ENCODE measurements at regions not wholly inside any gene's neighbourhood (a gene's known extent, or its start where the extent isn't known, plus 50 kb on each side); places are given as distances from the start of the nearest gene placed in this dataset.
"Not testable (repeated sequence)": the region's sequence is repeated elsewhere in the genome, so short reads cannot be mapped to it uniquely, and the experiment has no call there.

DNA sequence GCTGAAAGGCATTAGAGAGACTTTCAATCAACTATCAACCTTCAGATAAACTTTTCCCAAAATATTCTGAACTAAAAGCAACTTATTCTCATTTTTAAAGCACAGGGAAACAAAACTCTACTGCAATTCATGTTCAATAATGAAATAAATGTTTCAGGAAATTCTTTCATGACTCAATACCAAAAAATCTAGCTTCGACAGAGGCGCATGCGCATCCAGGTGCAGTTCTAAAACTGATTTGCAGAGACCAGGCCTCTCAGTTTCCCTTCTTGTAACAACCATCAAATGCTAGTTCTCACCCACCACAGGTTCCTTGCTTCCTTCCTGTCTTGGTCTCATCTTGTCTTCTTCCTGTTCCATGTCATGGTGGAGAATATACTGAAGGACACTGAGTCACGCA lies 55.3 kb upstream of the NRBF2 start:
- no peak for DNase-seq (ENCODE audit: low spot score)

- DNase-seq (ENCODE audit: low spot score) = no peak
Measured at GRCh38 chr10:63072951-63073350, 60.2 kb upstream of the NRBF2 start.

- no peak for DNase-seq (ENCODE audit: low spot score)
Measured at GRCh38 chr10:63071145-63071544, 62.0 kb upstream of the NRBF2 start.

- DNase-seq (ENCODE audit: low spot score) = no peak
Measured at GRCh38 chr10:63069318-63069717, 63.8 kb upstream of the NRBF2 start.

GRCh38 chr10:63068246-63068645 lies 64.9 kb upstream of the NRBF2 start:
- no peak for DNase-seq (ENCODE audit: low spot score)

DNA sequence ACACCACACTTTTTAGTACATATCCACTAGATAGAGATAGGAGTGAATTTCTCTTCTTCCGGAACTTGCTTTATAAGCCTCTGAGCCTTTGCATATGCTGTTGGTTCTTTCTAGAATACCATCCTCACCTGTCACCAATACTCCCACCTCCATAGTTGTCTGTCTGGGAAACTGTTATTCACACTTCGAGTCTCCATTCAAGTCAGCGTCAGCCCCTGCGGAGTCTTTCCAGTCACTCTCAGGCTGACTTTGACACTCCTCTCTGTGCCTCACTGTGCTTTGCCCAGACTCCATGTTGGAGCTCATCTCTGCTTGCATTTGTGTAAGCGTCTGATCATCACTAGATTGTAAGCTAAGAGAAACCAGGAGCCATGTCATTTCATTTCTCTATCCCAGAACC lies 66.5 kb upstream of the NRBF2 start:
- no peak for DNase-seq (ENCODE audit: low spot score)

- no peak for DNase-seq (ENCODE audit: low spot score)
Measured at GRCh38 chr10:63064706-63065105, 68.4 kb upstream of the NRBF2 start.

DNA sequence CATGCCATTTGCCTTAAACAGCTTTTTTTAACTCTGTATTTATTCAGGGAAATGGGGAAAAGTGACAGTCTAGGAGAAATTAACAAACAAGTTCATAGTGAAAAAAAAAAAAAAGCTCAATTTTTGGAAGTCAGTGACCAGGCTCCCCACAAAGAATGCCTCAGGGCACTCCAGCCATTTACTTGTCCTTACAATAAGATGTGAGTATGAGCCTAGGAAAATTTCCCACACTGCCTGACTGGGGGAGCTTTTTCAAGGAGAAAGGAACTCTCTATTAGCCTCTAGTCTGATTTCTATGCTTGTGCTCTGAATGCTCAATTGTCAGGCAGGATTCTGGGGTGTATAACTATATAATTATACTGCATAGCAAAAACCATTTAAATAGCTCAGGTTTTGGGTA lies 74.9 kb upstream of the NRBF2 start:
- no peak for DNase-seq (ENCODE audit: low spot score)

DNA sequence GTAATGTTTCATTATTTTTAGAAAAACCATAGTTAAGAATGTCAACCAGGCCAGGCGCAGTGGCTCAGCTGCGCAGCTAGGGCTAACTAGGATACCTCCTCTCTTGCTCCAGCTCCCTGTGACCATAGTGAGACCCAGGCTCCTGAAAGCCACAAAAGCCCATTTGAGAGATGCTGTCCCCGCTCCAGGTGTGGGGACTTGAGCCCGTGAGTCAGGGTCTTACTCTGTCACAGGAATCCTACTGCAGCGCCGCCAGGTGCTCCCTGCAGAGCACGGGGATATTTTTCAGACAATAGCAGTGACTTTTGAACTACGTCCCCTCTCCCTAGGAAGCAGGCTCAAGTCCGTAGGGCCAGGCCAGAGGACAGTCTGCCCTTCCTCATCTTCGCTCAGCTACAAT lies 75.6 kb upstream of the NRBF2 start:
- no peak for DNase-seq (ENCODE audit: low spot score)

DNA sequence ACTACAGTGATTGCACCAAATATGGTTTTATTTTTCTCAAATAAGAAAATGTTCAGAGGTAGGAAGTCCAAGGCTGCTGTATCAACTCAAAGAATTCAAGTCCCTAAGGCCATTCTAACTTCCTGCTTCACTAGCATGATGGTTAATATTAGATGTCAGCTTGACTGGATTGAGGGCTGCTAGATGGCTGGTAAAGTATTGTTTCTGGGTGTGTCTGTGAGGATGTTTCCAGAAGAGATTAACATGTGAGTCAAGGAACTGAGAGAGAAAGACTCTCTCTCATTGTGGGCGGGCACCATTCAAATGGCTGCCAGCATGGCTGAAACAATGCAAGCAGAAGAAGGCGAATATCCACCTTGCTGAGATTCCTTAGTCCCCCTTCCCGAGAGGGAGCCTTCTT lies 77.4 kb upstream of the NRBF2 start:
- no peak for DNase-seq (ENCODE audit: low spot score)

DNA sequence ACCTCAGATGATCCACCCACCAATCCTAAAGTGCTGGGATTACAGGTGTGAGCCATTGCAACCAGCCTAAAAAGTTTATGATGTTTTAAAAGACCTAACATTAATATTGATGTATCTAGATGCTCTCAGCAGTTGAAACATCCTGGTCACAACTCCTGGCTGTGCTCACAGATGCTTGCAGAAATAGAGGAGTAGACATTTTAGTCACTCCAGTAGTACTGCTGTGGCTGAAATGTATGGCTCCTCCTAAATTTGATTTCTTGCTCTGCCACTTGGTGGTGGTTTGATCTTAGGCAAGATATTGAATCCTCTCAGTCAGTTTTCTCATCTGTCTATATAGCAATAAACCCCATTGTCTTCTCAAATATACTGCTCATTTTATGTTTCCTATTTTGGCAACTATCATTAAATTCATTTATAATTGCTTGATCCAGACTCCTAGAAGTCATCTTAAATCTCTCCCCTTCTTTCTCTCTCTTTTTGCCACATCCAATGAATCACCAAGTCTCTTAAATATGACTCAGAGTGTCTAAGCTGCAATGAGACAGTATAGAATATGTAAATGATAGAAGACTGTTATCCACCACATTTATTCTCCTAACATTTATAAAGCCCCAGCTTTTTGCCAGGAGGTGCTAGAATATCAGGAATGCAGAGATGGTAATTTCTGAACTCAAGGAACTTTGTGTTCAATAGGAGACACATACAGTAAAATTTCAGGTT lies 78.1 kb upstream of the NRBF2 start:
- no peak for DNase-seq (ENCODE audit: low spot score)

DNA sequence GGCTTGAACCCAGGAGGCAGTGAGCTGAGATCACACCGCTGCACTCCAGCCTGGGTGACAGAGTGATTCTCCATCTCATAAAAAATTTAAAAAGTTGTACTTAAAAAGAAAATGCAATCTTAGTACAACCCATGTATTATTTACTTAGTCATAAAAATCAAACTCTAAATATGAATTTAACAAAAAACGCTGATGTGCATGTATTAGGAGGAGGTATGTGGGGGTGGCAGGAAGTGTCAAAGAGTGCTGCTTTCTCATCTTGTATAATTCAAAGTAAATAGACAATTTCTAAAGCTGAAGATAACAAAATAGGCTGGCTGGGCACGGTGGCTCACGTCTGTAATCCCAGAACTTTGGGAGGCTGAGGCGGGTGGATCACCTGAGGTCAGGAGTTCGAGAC lies 81.0 kb upstream of the NRBF2 start:
- no peak for DNase-seq (ENCODE audit: low spot score)

DNA sequence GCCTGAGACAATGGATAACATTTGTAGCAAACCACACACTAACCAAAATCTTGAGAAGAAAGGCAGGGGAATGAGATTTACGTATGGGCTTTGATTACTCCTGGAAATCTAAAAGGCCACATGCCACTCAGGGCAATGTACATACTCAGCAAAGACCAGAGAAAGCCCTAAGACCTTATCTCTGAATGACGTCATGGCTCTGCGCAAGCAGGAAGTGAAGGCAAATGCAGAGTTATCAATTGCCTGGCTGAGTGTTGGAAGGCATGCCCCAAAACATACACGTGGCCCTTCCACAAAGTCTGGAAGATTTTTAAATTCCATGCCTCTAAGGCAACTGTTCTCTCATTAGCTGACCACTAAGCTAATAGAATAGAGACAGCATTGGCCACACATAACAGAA lies 90.9 kb upstream of the NRBF2 start:
- no peak for DNase-seq (ENCODE audit: low spot score)

- not testable (repeated sequence) for DNase-seq (ENCODE audit: low spot score)
Measured at GRCh38 chr10:63033616-63034185, 99.4 kb upstream of the NRBF2 start.

DNA sequence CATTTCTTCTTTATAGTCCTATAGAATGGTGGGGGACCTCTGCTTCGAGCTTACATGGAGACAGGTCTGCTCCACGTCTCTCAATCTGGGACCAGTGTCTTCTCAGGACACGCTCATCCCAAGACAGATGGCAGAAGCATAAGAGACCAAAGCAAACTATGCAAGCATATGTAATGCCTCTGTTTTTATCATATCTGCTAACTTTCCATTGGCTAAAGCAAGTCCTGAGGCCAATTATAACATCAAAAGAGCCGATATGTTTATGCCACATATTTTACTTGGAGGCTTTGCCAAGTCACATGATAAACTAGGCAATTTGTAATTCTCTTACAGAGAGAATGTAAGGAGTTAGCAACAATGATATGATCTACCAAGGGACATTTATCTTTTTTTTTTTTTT lies 102.6 kb upstream of the NRBF2 start:
- no peak for DNase-seq (ENCODE audit: low spot score)

DNA sequence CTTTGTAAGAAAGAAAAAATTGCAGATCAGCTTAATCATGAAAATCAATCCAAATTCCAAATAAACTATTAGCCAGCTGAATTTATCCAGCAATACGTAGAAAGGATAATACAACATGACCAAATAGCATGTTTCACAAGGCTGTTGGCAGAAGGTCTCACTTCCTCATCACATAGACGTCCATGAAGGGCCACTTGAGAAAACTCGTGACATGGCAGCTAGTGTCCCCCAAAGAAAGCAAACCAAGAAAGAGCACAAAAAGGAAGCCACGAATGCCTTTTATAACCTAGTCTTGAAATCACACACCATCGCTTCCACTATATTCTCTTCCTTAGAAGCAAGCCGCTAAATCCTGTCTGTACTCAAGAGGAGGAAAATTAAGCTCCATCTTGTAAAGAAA lies 105.6 kb upstream of the NRBF2 start:
- no peak for DNase-seq (ENCODE audit: low spot score)

DNA sequence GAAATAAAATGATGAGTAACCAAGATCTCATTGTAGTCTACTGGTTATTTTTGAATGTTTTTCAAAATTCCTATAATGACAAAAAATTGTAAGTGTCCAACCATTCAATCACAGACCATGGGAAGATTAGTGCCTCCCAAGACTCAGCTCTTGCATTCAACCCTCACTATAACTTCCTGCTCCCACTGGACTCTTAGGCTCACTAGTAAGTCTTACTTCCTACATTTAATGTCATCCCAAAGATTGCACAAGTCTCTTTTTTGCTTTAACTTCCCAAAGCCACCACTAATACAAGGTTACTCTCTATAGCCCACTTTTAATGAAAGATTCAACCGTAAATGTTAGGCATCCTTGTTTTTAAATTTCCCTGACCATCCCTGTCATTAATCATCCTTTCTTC lies 111.9 kb upstream of the NRBF2 start:
- no peak for DNase-seq (ENCODE audit: low spot score)

GRCh38 chr10:63013755-63014154 lies 119.4 kb upstream of the NRBF2 start:
- DNase-seq (ENCODE audit: low spot score) = no peak

DNA sequence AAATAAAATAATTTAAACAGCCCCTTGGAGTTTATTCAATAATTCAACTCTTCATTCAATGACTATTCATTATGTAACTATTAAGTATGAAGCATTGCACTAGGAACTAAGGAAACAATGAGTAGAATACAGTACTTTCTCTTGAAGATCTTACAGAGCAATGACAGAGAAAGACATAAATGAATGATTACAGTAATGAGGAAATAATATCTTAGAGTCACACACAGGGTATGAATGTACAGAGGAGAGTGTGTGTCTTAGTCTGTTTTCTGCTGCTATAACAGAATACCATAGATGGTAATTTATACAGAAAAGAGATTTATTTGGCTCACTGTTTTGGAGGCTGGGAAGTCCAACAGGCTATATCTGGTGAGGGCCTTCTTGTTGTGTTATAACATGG lies 120.5 kb upstream of the NRBF2 start:
- no peak for DNase-seq (ENCODE audit: low spot score)

DNA sequence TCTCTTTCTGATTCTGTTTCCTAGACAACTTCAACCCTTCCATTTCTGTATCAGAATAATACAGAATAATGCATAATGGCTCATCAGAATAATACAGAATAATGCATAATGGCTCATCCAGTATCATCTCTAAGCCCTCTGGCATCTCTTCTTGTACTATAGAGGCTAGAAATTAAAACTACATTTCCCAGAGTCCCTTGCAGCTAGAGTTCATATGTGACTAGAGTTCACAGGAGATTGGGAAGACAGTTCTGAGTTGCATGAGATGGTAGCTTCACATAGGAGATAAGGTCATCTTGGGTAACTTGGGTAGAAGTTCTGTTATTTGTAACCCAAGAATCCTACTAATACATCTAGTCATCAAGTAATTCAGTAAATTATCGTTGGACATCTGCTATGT lies 122.9 kb upstream of the NRBF2 start:
- peak; percentile 12 for DNase-seq (ENCODE audit: low spot score)

- no peak for DNase-seq (ENCODE audit: low spot score)
Measured at GRCh38 chr10:63008491-63008890, 124.6 kb upstream of the NRBF2 start.

DNA sequence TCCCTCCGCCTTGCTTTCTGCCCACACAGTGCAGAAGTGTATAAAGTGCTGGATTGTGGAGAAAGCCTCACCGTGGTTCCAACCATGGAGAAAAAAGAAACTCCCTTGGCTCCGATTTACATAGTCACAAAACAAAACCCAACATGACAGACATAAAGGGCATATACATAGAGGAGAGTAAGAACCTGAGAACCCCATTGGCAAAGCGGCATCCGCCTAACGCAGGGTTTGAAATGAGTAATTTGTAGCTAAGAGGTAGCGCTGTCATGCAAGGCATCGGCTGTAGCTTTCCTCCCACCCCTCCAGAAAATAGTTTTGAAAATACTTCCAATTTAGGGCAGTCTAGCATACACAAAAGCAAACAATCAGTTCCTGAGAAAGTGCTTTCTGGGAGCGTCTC lies 126.0 kb upstream of the NRBF2 start:
- no peak for DNase-seq (ENCODE audit: low spot score)

DNA sequence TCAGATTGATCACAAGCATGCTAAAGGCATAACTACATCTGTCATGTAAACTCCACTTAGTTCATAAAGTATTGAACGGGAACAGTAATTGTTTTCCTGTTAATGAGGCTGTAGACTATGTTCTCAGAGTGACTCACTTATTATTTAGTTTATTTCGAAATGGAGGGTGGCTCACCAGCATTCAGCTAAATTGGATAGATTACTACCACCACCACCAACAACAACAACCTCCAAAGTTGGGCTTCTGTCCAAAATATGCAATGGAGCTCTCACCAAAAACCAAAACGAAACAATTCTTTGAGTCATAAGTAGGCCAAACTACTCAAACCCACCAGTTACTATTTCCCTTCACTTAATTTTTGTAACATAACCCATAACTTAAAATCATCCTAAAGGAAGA lies 127.9 kb upstream of the NRBF2 start:
- no peak for DNase-seq (ENCODE audit: low spot score)

Data from HT-29 (cell line).